GM10266 (cell line): ENCODE measurements at regions not wholly inside any gene's neighbourhood (a gene's known extent, or its start where the extent isn't known, plus 50 kb on each side); places are given as distances from the start of the nearest gene placed in this dataset.

ENCODE experiments used
- DNase-seq: peaks from one replicate; pipeline ENCODE4 v3.0.0; 2012; ENCODE audit errors: extremely low spot score
- TF ChIP-seq, protein P1 (sequence below): IDR thresholded peaks from 2 replicates; pipeline ENCODE4 v1.5.1; 2012; ENCODE audit warnings: mild to moderate bottlenecking, low read depth; ENCODE audit not compliant: control insufficient read depth, insufficient read depth; ENCODE audit errors: missing control alignments

GRCh38 chr20:7765221-7765620 is 175.0 kb downstream of the HAO1 start:
- TF ChIP-seq, protein P1, sequence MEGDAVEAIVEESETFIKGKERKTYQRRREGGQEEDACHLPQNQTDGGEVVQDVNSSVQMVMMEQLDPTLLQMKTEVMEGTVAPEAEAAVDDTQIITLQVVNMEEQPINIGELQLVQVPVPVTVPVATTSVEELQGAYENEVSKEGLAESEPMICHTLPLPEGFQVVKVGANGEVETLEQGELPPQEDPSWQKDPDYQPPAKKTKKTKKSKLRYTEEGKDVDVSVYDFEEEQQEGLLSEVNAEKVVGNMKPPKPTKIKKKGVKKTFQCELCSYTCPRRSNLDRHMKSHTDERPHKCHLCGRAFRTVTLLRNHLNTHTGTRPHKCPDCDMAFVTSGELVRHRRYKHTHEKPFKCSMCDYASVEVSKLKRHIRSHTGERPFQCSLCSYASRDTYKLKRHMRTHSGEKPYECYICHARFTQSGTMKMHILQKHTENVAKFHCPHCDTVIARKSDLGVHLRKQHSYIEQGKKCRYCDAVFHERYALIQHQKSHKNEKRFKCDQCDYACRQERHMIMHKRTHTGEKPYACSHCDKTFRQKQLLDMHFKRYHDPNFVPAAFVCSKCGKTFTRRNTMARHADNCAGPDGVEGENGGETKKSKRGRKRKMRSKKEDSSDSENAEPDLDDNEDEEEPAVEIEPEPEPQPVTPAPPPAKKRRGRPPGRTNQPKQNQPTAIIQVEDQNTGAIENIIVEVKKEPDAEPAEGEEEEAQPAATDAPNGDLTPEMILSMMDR, result no peak
- DNase-seq, result no peak

DNA sequence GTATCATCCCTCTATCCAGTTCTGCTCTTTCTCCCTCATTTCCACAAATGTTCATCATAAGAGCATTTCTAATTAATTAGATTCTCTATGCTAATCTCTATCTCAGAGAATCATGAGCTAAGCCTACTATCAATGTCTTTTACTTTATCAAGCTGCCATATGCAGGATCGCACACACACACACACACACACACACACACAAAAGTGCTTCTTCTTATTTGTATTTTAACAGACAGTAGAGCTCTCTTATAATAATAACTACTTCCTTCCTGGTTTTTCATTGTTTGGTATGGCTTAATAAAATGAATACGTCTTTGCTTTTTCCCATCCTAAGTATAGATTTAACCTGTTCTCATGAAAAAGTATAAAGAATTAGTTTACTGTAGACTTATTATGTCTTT is 170.2 kb downstream of the HAO1 start:
- no peak for DNase-seq
- TF ChIP-seq, protein P1, result no peak

DNA sequence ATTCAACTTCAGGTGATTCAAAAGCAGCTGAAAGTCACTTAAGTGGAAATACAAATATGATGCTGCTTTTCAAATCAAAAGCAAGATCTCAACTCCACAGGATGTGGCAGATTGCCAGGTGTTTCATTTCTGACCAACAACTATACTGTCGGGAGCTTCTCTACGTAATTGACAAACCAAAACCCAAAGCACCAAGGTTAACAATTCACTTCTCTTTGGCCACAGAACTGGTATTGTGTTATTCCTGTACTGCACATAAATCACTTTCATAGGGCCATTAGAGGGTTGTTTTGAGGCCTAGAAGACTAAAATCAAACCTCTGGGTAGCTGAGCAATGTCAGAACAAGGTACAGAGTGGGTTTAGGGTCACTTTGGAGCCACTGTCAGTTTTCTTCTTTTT is 169.7 kb downstream of the HAO1 start:
- no peak for DNase-seq
- TF ChIP-seq, protein P1, result no peak

DNA sequence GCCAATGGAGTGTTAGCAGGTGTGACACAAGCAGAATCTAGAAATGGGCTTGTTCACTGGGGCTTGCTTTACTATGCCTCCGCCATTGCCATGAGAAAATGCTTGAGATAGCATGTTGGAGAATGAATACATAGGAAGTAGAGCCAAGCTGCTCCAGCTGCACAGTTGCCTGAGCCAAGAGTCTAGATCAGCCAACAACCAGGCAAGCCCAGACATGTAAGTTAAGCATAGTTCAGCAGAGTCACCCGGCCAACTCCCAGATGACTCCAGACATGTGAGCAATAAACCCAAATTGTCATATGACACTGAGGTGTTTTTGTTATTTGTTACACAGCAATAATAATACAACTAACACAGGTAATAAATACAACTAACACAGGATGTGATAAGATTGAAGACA is 167.9 kb downstream of the HAO1 start:
- TF ChIP-seq, protein P1, result no peak
- no peak for DNase-seq

GRCh38 chr20:7773511-7773910 is 166.7 kb downstream of the HAO1 start:
- no peak for DNase-seq
- TF ChIP-seq, protein P1, result no peak

GRCh38 chr20:7775072-7775471 is 165.2 kb downstream of the HAO1 start:
- TF ChIP-seq, protein P1, result no peak
- DNase-seq, result no peak

GRCh38 chr20:7776148-7776547 is 164.1 kb downstream of the HAO1 start:
- no peak for DNase-seq
- TF ChIP-seq, protein P1, result no peak
